Upper lobe of right lung (tissue), 1 donor: ENCODE measurements at regions not wholly inside any gene's neighbourhood (a gene's known extent, or its start where the extent isn't known, plus 50 kb on each side); places are given as distances from the start of the nearest gene placed in this dataset.

ENCODE experiments used
- ATAC-seq: fragments of 200-7000 bp; cut with Tn5 transposase; one replicate; pipeline ENCODE4 v1.9.1; 2020; ENCODE audit warnings: mild to moderate bottlenecking, moderate library complexity
- DNase-seq: peaks from one replicate; pipeline ENCODE4 v3.0.0-alpha.2; 2020
- H3K27ac ChIP-seq: fragments of 200-600 bp; one replicate; pipeline ENCODE4 v1.8.0; 2022
- H3K27me3 ChIP-seq: fragments of 200-600 bp; one replicate; pipeline ENCODE4 v1.8.0; 2022; ENCODE audit warnings: mild to moderate bottlenecking
- H3K36me3 ChIP-seq: fragments of 200-600 bp; one replicate; pipeline ENCODE4 v1.8.0; 2022
- H3K4me1 ChIP-seq: fragments of 200-600 bp; one replicate; pipeline ENCODE4 v1.8.0; 2022
- H3K4me3 ChIP-seq: fragments of 200-600 bp; one replicate; pipeline ENCODE4 v1.8.0; 2022; ENCODE audit warnings: mild to moderate bottlenecking
- H3K9me3 ChIP-seq: fragments of 200-600 bp; one replicate; pipeline ENCODE4 v1.8.0; 2022
- intact Hi-C: fragments of 100-400 bp; cut with DNase I; formaldehyde crosslinking; loops from one replicate; pipeline ENCODE4 v1.11.0; 2022
- TF ChIP-seq, protein P1 (sequence below): fragments of 200-600 bp; IDR thresholded peaks from one replicate; pipeline ENCODE4 v1.8.0; 2022; ENCODE audit warnings: antibody characterized with exemption
- donor health status: DM: no; HTN: yes; CAD: no; lungs with severe emphysema.

DNA sequence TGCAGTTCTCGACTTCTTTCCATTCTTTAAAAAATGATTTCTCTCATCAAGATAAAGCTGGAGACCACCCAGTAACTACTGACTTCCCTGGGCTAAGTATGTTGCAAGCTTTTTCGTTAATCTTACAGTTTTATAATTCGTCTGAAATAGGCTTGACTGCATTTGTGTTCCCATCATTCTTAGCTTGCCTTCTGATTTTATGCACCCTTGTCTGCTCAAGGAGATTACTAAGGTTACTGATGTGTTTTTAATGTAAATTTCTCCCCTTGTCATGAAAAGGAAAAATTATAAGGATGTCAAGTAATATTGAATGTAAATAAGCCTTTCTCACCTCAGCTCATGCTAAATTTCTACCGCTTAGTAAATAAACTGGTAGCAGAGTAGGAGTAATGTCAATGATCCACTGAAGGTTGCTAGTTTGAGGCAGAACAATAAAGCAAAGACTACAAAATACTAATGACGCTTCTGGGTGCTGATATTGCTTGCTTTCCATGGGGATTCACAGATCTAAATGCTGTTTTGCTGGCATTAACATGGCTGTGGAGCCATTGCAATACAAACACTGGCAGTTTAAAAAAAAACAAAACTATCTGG lies 91.9 kb upstream of the CDH20 start:
- DNase-seq (no peak), ATAC-seq (no peak)
- H3K27me3 ChIP-seq = no peaks in the 10 kb centered on the region
- H3K27ac ChIP-seq = no peak overlapping the region
- H3K36me3 ChIP-seq = no peaks in the 10 kb centered on the region
- H3K4me1 ChIP-seq = no peaks in the 10 kb centered on the region
- H3K9me3 ChIP-seq = no peaks in the 10 kb centered on the region
- intact Hi-C loops = no loop called here
- H3K4me3 ChIP-seq = no peak overlapping the region
- TF ChIP-seq, protein P1, sequence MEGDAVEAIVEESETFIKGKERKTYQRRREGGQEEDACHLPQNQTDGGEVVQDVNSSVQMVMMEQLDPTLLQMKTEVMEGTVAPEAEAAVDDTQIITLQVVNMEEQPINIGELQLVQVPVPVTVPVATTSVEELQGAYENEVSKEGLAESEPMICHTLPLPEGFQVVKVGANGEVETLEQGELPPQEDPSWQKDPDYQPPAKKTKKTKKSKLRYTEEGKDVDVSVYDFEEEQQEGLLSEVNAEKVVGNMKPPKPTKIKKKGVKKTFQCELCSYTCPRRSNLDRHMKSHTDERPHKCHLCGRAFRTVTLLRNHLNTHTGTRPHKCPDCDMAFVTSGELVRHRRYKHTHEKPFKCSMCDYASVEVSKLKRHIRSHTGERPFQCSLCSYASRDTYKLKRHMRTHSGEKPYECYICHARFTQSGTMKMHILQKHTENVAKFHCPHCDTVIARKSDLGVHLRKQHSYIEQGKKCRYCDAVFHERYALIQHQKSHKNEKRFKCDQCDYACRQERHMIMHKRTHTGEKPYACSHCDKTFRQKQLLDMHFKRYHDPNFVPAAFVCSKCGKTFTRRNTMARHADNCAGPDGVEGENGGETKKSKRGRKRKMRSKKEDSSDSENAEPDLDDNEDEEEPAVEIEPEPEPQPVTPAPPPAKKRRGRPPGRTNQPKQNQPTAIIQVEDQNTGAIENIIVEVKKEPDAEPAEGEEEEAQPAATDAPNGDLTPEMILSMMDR = no peak

GRCh38 chr18:61244632-61245031 lies 88.6 kb upstream of the CDH20 start:
- intact Hi-C loops = no loop called here
- H3K36me3 ChIP-seq = no peaks in the 10 kb centered on the region
- no peak overlapping the region for H3K4me3 ChIP-seq
- H3K27ac ChIP-seq = no peak overlapping the region
- H3K27me3 ChIP-seq = no peaks in the 10 kb centered on the region
- no peak for DNase-seq
- no peaks in the 10 kb centered on the region for H3K9me3 ChIP-seq
- ATAC-seq = no peak
- H3K4me1 ChIP-seq = no peaks in the 10 kb centered on the region
- TF ChIP-seq, protein P1 = no peak

DNA sequence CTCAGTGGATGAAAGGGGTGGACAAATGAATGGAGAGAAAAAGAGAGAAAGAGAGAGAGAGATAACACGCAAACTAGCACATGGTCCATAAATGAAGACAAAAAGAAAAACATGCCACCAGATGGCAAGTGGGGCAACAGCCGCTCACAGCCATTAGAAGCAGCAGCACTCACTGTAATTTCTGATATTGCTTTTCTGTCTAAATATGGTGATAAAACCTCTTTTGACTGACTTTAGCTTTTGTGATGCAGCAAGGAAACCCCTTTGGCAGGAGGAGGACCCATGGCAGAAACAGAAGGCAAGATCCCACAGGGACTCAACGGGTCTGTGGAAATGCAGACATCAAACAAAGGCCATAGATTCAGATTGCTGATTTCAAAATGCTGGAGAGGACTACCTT lies 88.0 kb upstream of the CDH20 start:
- Histone ChIP-seq H3K27me3 (no peaks in the 10 kb centered on the region), H3K36me3 (no peaks in the 10 kb centered on the region), H3K4me1 (no peaks in the 10 kb centered on the region), H3K27ac (no peak overlapping the region), H3K9me3 (no peaks in the 10 kb centered on the region), H3K4me3 (no peak overlapping the region)
- no peak for DNase-seq
- ATAC-seq = no peak
- TF ChIP-seq, protein P1 = no peak
- intact Hi-C loops = no loop called here

DNA sequence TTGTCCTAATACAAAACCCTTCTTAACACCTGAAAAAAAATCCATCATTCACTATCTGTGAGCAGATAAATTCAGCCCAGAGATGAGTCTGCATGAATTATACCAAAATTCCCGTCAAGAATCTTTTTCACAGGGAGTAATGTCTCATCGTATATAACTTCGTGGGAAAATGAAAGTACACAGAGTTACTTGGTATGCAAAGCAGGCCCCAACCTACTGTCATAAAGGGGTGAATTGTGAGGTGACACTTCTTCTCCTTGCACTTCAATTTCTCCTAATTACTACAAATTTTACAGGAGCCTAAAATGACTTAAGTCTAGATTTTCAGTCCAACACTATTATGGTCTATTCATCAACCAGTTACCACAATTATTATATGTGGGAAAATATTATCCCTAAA lies 84.6 kb upstream of the CDH20 start:
- intact Hi-C loops = no loop called here
- ATAC-seq = no peak
- Histone ChIP-seq H3K4me3 (no peak overlapping the region), H3K27me3 (no peaks in the 10 kb centered on the region), H3K36me3 (no peaks in the 10 kb centered on the region), H3K27ac (no peak overlapping the region), H3K9me3 (no peaks in the 10 kb centered on the region), H3K4me1 (no peaks in the 10 kb centered on the region)
- no peak for DNase-seq
- TF ChIP-seq, protein P1 = no peak

DNA sequence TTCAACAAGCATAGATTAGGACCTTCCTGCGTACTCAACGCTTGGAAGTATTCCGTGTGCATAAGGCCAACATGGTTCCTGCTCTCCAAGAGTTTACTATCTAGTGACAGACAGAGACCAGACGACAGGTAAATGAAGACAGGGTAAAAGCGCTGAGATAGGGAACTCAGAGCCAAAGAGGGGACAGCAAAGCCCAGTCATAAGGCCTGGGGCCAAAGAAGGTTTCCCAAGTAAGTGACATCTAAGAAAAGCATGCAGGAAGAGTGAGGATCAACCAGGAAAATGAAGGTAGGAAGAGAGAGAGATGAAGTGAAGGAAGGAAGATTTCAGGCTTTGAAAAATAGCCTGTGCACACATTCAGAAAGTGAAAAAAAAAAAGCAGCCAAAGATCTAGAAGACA lies 76.9 kb upstream of the CDH20 start:
- Histone ChIP-seq H3K27ac (no peak overlapping the region), H3K4me1 (no peaks in the 10 kb centered on the region), H3K27me3 (no peaks in the 10 kb centered on the region), H3K4me3 (no peak overlapping the region), H3K9me3 (no peaks in the 10 kb centered on the region), H3K36me3 (no peaks in the 10 kb centered on the region)
- TF ChIP-seq, protein P1 = no peak
- ATAC-seq (no peak), DNase-seq (no peak)
- intact Hi-C loops = no loop called here

DNA sequence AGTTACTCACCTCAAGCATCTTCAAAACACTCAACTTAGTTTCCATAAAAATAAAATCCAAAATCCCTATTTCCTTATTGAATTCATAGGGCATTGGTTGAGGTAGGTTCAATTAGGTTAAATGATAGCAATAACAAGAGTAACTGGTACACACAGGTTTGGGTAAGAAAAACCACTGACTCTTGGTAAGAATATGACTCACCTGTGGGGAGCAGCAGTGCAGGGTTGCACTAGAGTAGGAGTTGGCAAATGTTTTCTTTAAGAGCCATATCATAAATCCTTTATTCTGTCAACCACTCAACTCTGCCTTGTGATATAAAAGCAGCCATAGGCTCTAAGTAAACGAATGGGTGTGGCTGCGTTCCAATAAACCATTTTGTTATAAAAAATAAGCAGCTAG lies 71.4 kb upstream of the CDH20 start:
- intact Hi-C loops = no loop called here
- H3K4me3 ChIP-seq = no peak overlapping the region
- H3K27me3 ChIP-seq = no peaks in the 10 kb centered on the region
- no peaks in the 10 kb centered on the region for H3K36me3 ChIP-seq
- H3K9me3 ChIP-seq = no peaks in the 10 kb centered on the region
- DNase-seq (no peak), ATAC-seq (no peak)
- H3K27ac ChIP-seq = no peak overlapping the region
- H3K4me1 ChIP-seq = no peaks in the 10 kb centered on the region
- TF ChIP-seq, protein P1 = no peak
